ENCODE measurements at regions not wholly inside any gene's neighbourhood (a gene's known extent, or its start where the extent isn't known, plus 50 kb on each side); places are given as distances from the start of the nearest gene placed in this dataset.
"Not testable (repeated sequence)": the region's sequence is repeated elsewhere in the genome, so short reads cannot be mapped to it uniquely, and the experiment has no call there.

DNA sequence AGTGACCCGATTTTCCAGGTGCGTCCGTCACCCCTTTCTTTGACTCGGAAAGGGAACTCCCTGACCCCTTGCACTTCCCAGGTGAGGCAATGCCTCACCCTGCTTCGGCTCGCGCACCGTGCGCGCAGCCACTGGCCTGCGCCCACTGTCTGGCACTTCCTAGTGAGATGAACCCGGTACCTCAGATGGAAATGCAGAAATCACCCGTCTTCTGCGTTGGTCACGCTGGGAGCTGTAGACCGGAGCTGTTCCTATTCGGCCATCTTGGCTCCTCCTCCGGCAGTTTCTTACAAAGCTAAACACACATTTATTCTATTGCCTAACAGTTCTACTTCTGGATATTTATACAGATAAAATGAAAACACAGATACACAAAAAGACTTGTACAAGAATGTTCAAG lies 527.6 kb upstream of the LRRN3 start:
- TF ChIP-seq, protein P1, sequence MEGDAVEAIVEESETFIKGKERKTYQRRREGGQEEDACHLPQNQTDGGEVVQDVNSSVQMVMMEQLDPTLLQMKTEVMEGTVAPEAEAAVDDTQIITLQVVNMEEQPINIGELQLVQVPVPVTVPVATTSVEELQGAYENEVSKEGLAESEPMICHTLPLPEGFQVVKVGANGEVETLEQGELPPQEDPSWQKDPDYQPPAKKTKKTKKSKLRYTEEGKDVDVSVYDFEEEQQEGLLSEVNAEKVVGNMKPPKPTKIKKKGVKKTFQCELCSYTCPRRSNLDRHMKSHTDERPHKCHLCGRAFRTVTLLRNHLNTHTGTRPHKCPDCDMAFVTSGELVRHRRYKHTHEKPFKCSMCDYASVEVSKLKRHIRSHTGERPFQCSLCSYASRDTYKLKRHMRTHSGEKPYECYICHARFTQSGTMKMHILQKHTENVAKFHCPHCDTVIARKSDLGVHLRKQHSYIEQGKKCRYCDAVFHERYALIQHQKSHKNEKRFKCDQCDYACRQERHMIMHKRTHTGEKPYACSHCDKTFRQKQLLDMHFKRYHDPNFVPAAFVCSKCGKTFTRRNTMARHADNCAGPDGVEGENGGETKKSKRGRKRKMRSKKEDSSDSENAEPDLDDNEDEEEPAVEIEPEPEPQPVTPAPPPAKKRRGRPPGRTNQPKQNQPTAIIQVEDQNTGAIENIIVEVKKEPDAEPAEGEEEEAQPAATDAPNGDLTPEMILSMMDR (IDR thresholded peaks at IDR 0.05; ENCODE audit: low read length): not testable (repeated sequence)
- not testable (repeated sequence) for TF ChIP-seq EZH2 (optimal IDR thresholded peaks at IDR 0.05; ENCODE audit: low read depth, low read length)

Data from MM.1S (cell line).